B cell (primary cell): ENCODE measurements at regions not wholly inside any gene's neighbourhood (a gene's known extent, or its start where the extent isn't known, plus 50 kb on each side); places are given as distances from the start of the nearest gene placed in this dataset.

Experiments used
- ATAC-seq: fragments of 200-7000 bp; cut with Tn5 transposase; one replicate; pipeline ENCODE4 v1.10.0; 2021; ENCODE audit warnings: low read depth, mild to moderate bottlenecking, moderate number of reproducible peaks, moderate library complexity
- CTCF ChIA-PET: fragments of 350-600 bp; sonication (Branson Sonifier 250); formaldehyde crosslinking; loops from one replicate; lab custom pipeline; 2021; ENCODE audit warnings: antibody characterized with exemption, inconsistent platforms; lab: Charles Lee
- POLR2A ChIA-PET: fragments of 350-600 bp; sonication (Branson Sonifier 250); formaldehyde crosslinking; loops from one replicate; lab custom pipeline; 2021; ENCODE audit warnings: antibody characterized with exemption; lab: Charles Lee
- DNase-seq: peaks from one replicate; pipeline ENCODE4 v3.0.0; 2013
- H2AFZ ChIP-seq: 2 replicates; pipeline ENCODE4 v1.6.1; 2012; ENCODE audit warnings: mild to moderate bottlenecking, low read depth, low read length; ENCODE audit not compliant: insufficient read depth, poor library complexity, severe bottlenecking
- H3K27ac ChIP-seq, 2 donors: 1 replicate in 1 of 2; 2 replicates in 1 of 2; pipeline ENCODE4 v1.5.1; 2012 to 2013; ENCODE audit warnings: low read length in 2 of 2, mild to moderate bottlenecking in 2 of 2, moderate library complexity in 1 of 2
- H3K27me3 ChIP-seq, 4 experiments: fragments of 200-600 bp in 1 of 4; sonication (generic) in 1 of 4; replicated peaks in 1 of 4; 1 replicate in 2 of 4; 2 replicates in 2 of 4; pipeline versions ENCODE4 v1.6.1 to v1.7.0; 2013 to 2016; ENCODE audit warnings: low read length in 3 of 4, mild to moderate bottlenecking in 2 of 4, mixed read lengths in 1 of 4, moderate library complexity in 1 of 4; ENCODE audit not compliant: insufficient read depth in 4 of 4, control insufficient read depth in 3 of 4; ENCODE audit errors: control extremely low read depth in 1 of 4
- H3K36me3 ChIP-seq, 2 experiments: replicated peaks in 1 of 2; 1 replicate in 1 of 2; 2 replicates in 1 of 2; pipeline versions ENCODE4 v1.6.1 to v1.7.1; 2013; ENCODE audit warnings: low read length in 1 of 2; ENCODE audit not compliant: insufficient read depth in 2 of 2, control insufficient read depth in 1 of 2; ENCODE audit errors: control extremely low read depth in 1 of 2, extremely low read depth in 1 of 2
- H3K4me1 ChIP-seq, 2 donors: fragments of 200-600 bp in 1 of 2; sonication (generic) in 1 of 2; 1 replicate in 1 of 2; 2 replicates in 1 of 2; pipeline versions ENCODE4 v1.5.1 to v1.6.1; 2013 to 2017; ENCODE audit warnings: low read length in 2 of 2; ENCODE audit not compliant: control insufficient read depth in 2 of 2, insufficient read depth in 2 of 2
- H3K4me2 ChIP-seq: replicated peaks from 2 replicates; pipeline ENCODE3; 2012; ENCODE audit warnings: mild to moderate bottlenecking, low read depth, low read length; ENCODE audit not compliant: poor library complexity, severe bottlenecking
- H3K4me3 ChIP-seq, 5 experiments: fragments of 200-600 bp in 1 of 5; sonication (generic) in 1 of 5; 1 replicate in 3 of 5; 2 replicates in 2 of 5; pipeline versions ENCODE4 v1.5.1 to v1.7.0; 2011 to 2016; ENCODE audit warnings: low read length in 4 of 5, mild to moderate bottlenecking in 4 of 5, low read depth in 2 of 5, control low read depth in 1 of 5, moderate library complexity in 1 of 5; ENCODE audit not compliant: insufficient read depth in 1 of 5; ENCODE audit errors: control extremely low read depth in 1 of 5, extremely low read depth in 1 of 5
- H3K79me2 ChIP-seq: fragments of 200-600 bp; sonication (generic); one replicate; pipeline ENCODE4 v1.6.0; 2016; ENCODE audit warnings: low read length; ENCODE audit not compliant: control insufficient read depth, insufficient read depth
- H3K9ac ChIP-seq: fragments of 200-600 bp; sonication (generic); 2 replicates; pipeline ENCODE4 v1.6.1; 2017; ENCODE audit warnings: mild to moderate bottlenecking, low read length, moderate library complexity
- H3K9me3 ChIP-seq, 3 donors: one replicate each; pipeline versions ENCODE4 v1.6.1 to v1.7.1; 2013; ENCODE audit warnings: low read length in 2 of 3; ENCODE audit not compliant: control insufficient read depth in 2 of 3, insufficient read depth in 1 of 3; ENCODE audit errors: control extremely low read depth in 1 of 3
- H4K20me1 ChIP-seq: 2 replicates; pipeline ENCODE4 v1.6.0; 2012; ENCODE audit warnings: mild to moderate bottlenecking, low read length; ENCODE audit not compliant: insufficient read depth, control insufficient read depth, poor library complexity, severe bottlenecking
- H3K27ac Mint-ChIP-seq: one replicate; pipeline ENCODE4 v1.8.0; 2021; ENCODE audit warnings: mixed read lengths
- H3K27me3 Mint-ChIP-seq: one replicate; pipeline ENCODE4 v1.8.0; 2021; ENCODE audit warnings: mixed read lengths
- H3K4me1 Mint-ChIP-seq: one replicate; pipeline ENCODE4 v1.8.0; 2021; ENCODE audit warnings: mixed read lengths
- H3K4me3 Mint-ChIP-seq: one replicate; pipeline ENCODE4 v1.8.0; 2021; ENCODE audit warnings: mixed read lengths
- H3K9me3 Mint-ChIP-seq: one replicate; pipeline ENCODE4 v1.8.0; 2022; ENCODE audit warnings: mixed read lengths; ENCODE audit not compliant: insufficient read depth
- EZH2 ChIP-seq: IDR thresholded peaks from 2 replicates; pipeline ENCODE4 v1.6.1; 2012; ENCODE audit warnings: borderline replicate concordance, low read depth, mild to moderate bottlenecking, moderate library complexity, low read length; ENCODE audit not compliant: insufficient read depth, poor library complexity, severe bottlenecking
- WGBS: methylation state at CpG from one replicate; pipeline ENCODE4 v1.1.5; 2013; ENCODE audit warnings: missing lambda C conversion rate; ENCODE audit not compliant: insufficient coverage; 5-methylcytosine and 5-hydroxymethylcytosine counted together
- intact Hi-C: fragments of 100-400 bp; cut with micrococcal nuclease; formaldehyde crosslinking; loops from one replicate; pipeline ENCODE4 v1.10.0; 2022
- TF ChIP-seq, protein P1 (sequence below): fragments of 200-600 bp; IDR thresholded peaks from one replicate; pipeline ENCODE4 v1.8.0; 2022; ENCODE audit warnings: antibody characterized with exemption, mild to moderate bottlenecking

DNA sequence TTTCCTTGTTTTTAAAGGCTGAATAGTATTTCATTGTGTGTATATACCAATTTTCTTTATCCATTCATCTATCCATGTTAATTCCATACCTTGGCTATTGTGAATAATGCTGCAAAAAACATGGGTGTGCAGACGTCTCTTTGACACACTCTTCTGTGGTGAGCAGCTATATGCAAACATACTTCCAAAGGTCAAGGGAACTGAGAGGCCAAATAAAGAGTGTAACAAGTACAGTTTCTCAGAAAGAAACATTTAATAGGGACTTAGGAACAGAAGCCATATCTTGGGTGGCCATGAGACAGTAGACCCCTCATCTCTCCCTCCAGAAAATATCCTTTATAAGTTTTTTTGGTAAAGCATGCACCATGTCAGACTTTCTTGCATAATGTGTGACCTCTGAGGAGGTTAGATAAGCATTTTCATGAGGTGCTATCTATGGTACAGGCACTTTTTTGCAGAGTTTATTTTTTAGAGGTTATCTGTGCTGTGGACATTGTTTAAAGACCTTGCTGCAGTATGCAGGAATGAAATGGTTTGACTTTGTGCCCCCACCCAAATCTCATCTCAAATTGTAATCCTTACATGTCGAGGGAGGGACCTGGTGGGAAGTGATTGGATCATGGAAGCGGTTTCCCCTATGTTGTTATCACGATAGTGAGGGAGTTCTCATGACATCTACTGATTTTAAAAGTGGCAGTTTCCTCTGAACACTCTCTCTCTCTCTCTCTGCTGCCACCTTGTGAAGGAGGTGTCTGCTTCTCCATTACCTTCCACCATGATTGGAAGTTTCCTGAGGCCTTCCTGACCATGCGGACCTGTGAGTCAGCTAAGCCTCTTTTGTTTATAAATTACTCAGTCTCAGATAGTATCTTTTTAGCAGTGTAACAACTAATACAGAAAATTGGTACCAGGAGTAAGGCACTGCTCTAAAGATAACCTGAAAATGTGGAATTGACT lies 1202.3 kb downstream of the GALC start:
- no peak overlapping the region for H3K4me3 ChIP-seq
- H3K79me2 ChIP-seq, result no peaks in the 10 kb centered on the region
- H3K9ac ChIP-seq, result no peak overlapping the region
- TF ChIP-seq, protein P1, sequence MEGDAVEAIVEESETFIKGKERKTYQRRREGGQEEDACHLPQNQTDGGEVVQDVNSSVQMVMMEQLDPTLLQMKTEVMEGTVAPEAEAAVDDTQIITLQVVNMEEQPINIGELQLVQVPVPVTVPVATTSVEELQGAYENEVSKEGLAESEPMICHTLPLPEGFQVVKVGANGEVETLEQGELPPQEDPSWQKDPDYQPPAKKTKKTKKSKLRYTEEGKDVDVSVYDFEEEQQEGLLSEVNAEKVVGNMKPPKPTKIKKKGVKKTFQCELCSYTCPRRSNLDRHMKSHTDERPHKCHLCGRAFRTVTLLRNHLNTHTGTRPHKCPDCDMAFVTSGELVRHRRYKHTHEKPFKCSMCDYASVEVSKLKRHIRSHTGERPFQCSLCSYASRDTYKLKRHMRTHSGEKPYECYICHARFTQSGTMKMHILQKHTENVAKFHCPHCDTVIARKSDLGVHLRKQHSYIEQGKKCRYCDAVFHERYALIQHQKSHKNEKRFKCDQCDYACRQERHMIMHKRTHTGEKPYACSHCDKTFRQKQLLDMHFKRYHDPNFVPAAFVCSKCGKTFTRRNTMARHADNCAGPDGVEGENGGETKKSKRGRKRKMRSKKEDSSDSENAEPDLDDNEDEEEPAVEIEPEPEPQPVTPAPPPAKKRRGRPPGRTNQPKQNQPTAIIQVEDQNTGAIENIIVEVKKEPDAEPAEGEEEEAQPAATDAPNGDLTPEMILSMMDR, result no peak
- no peak for TF ChIP-seq EZH2
- H3K9me3 ChIP-seq, result peaks cover 0 to 7% (median 0%) of the 10 kb centered on the region in 3 donors
- H3K9me3 Mint-ChIP-seq, result peaks cover 2% of the 10 kb centered on the region
- ChIA-PET CTCF (no interaction called here), POLR2A (no interaction called here)
- H3K27me3 Mint-ChIP-seq, result no peaks in the 10 kb centered on the region
- ATAC-seq (no peak), DNase-seq (no peak)
- H3K27ac Mint-ChIP-seq, result no peak overlapping the region
- intact Hi-C loops, result no loop called here
- H3K4me3 Mint-ChIP-seq, result no peak overlapping the region
- H3K4me2 ChIP-seq, result no peak overlapping the region
- no peak overlapping the region for H2AFZ ChIP-seq
- H3K27ac ChIP-seq, result no peak overlapping the region
- H3K4me1 Mint-ChIP-seq, result no peaks in the 10 kb centered on the region
- no CpG with 5 or more reads among the region's 5 CpGs for WGBS
- H3K36me3 ChIP-seq, result no peaks in the 10 kb centered on the region
- no peaks in the 10 kb centered on the region for H3K27me3 ChIP-seq
- no peaks in the 10 kb centered on the region for H4K20me1 ChIP-seq
- no peaks in the 10 kb centered on the region for H3K4me1 ChIP-seq

DNA sequence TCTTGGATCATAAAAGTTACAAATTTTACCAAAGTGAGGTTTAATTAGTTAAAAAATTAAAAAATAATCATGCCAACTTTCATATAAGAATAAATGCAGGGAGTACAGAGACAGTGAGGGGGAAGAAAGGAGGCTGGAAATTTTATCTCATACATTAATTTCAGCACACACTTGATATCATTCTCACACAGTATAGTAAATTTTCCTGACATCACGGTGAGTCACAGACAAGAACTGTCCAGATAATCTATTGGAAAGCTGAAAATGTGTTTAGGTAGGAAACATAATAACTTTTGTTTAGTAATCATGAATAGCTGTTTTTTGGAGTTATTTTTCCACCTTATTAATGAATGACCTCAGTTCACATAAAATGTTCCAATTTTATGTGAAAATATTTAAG lies 1204.8 kb downstream of the GALC start:
- Histone ChIP-seq H3K79me2 (no peaks in the 10 kb centered on the region), H4K20me1 (no peaks in the 10 kb centered on the region), H3K4me2 (no peak overlapping the region), H3K36me3 (no peaks in the 10 kb centered on the region), H3K27ac (no peak overlapping the region), H2AFZ (no peak overlapping the region), H3K9me3 (peaks cover 0 to 7% (median 0%) of the 10 kb centered on the region in 3 donors), H3K4me3 (no peak overlapping the region), H3K27me3 (no peaks in the 10 kb centered on the region), H3K4me1 (no peaks in the 10 kb centered on the region), H3K9ac (no peak overlapping the region)
- CTCF ChIA-PET, result no interaction called here
- DNase-seq (no peak), ATAC-seq (no peak)
- Mint-ChIP-seq H3K27ac (no peak overlapping the region), H3K9me3 (peaks cover 2% of the 10 kb centered on the region), H3K4me3 (no peak overlapping the region), H3K4me1 (no peaks in the 10 kb centered on the region), H3K27me3 (no peaks in the 10 kb centered on the region)
- WGBS, result no CpG with 5 or more reads among the region's 1 CpG
- TF ChIP-seq, protein P1, result no peak
- no peak for TF ChIP-seq EZH2
- POLR2A ChIA-PET, result no interaction called here
- intact Hi-C loops, result no loop called here
